ELR (cell line): ENCODE measurements at regions not wholly inside any gene's neighbourhood (a gene's known extent, or its start where the extent isn't known, plus 50 kb on each side); places are given as distances from the start of the nearest gene placed in this dataset.

Experiments used
- DNase-seq: peaks from one replicate; pipeline ENCODE4 v3.0.0-alpha.2; 2015; ENCODE audit warnings: low read depth

DNA sequence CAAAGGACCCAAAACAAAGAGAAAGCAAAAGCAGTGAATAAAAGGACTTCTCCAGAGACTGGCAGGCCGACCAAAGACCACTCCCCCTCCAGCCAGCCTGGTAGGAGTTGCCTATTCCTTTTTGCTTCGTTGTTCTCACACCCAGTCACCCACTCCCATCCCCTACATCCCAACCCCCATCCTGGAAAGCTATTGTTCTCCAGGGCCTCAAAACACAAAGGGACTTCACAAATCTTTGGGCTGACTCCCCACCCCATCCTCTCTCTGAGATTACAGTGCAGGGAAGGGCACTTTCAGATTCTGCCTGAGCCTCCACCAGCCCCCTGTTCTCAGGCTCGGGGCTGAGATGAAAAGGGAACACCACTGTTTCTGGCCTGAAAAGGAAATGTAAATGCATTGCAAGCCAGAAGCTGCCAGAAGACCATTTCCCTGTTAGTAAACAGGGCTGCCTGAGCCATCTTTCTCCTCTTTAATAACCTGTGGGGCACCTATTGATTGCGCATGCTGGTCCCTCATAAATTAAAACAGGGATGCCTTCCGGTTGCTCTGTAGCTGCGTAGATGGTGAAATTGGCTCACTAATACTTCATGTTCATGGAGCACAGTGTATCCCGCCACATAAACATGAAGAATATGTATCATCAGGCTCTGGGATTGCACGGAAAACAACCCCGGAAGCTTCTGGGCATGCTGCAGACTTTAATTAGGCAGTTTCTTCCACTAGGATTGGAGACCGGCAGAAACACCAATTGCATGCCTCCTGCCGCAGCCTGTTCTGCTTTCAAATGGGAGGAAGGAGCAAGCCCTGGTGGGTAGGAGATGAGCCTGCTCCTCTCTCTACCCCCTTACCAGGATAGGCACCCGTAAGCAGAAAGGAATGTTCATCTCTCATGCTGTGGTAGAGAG, 130.3 kb upstream of the FUT8 start:
- peak; percentile 94 for DNase-seq

DNA sequence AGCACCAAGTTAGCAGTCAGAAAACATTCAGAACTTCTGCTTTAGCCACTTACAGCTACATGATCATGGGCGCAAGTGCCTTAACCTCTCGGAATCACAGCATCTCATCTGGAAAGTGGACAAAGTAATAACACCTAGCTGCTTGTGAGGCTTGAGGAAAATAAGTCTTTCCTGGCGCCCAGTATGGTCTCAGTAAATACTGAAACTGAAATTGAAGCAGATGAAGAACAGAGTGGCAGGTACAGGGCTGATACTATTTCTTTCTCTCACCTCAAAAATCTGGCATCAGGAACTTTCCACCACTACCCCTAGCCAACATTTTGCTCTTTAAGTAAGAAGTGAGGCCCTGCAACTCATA, 129.7 kb upstream of the FUT8 start:
- no peak for DNase-seq

DNA sequence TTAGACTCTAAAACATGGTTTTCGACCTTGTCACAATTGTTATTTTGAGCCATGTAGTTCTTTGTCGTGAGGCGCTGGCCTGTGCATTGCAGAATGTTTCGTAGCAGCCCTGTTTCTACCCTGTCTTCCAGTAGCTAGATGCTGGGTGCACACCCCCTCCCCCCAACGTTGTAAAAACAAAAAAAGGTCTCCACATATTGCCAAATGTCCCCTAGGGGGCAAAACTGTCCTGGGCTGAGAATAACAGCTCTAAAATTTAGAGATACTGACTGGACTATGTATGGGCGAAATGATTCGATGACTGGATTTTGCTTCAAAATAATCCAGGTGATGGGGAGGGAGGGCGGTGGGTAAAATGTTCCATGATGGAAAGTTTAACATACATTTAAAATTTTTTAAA, 126.1 kb upstream of the FUT8 start:
- peak; percentile 62 for DNase-seq

GRCh38 chr14:65287264-65288131, 125.0 kb upstream of the FUT8 start:
- DNase-seq: no peak

- peak; percentile 99 for DNase-seq
These were observed 121.7 kb upstream of the FUT8 start for GRCh38 chr14:65290830-65291229.

GRCh38 chr14:65291531-65291930, 121.0 kb upstream of the FUT8 start:
- peak; percentile 10 for DNase-seq

DNA sequence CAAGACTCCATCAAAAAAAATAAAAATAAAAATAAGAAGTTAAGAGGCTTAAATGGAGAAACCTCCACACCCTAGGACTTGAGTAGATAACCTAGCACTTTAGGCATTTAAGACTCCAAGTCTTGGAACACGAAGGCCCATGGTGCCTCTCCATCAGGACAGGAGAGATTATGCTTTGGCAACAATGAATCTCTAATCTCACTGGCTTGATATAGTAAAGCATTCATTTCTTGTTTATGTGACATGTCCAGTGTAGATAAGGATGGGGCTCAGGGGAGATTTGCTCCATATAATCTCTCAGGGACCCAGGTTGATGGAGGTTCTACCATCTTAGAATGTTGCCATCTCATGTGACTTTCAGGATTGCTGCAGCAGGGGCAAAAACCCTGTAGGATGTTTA, 117.7 kb upstream of the FUT8 start:
- no peak for DNase-seq

DNA sequence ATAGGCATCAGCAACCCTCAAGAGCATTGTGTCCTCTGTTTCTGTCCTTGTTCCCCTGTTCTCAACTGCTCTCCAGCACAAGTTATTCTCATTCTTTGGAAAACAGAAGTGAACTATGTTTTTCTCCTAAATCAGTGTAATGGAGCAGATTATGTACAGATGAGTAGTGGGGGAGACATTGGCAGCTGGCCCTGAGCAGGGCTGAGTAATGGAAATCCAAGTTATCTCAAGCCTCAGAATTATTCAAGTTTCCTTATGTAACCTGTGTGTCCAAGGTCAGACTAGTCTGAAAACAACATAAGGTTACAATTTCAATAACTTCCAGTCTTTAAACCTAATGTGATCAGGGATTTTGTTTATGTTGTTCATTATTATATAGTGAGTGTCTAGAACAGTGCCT, 116.1 kb upstream of the FUT8 start:
- no peak for DNase-seq

GRCh38 chr14:65296876-65297275, 115.7 kb upstream of the FUT8 start:
- DNase-seq: no peak

DNA sequence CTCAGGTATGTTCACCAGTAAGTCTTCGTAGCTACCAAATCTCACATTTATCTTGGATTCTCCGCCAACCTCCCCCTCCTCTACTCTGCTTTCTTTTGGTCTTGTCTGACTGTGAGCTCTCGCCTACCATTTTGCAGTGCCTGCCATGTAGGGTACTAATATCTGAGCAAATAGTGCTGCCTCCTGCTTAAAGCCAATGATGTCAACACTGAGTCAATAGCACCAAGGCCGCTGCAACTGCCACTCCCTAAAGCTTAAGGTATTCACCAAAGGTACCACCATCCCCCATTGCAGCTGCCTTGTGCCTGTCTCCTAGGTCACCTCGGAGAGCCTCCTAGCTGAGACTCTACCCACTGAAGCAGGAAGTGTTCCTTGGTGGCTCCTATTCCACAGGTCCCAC, 114.8 kb upstream of the FUT8 start:
- DNase-seq: no peak

DNA sequence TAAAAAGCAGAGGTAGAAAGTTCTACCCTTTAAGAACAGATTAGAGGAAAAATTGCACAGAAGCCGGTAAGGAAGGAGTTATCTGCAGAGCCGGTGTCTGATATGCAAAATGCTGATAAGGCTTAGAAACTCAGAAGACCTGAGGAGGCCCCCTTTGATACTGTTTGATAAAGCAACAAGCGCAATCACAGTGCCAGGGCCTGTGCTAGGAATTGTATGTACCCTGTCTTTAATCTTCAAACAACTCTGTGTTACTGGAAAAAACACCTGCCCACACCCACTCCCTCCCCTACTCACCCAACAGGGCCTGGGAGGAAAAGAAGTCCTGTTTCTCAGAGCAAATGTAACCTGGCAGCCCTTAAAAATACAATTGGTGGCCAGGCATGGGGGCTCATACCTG, 112.7 kb upstream of the FUT8 start:
- no peak for DNase-seq

DNA sequence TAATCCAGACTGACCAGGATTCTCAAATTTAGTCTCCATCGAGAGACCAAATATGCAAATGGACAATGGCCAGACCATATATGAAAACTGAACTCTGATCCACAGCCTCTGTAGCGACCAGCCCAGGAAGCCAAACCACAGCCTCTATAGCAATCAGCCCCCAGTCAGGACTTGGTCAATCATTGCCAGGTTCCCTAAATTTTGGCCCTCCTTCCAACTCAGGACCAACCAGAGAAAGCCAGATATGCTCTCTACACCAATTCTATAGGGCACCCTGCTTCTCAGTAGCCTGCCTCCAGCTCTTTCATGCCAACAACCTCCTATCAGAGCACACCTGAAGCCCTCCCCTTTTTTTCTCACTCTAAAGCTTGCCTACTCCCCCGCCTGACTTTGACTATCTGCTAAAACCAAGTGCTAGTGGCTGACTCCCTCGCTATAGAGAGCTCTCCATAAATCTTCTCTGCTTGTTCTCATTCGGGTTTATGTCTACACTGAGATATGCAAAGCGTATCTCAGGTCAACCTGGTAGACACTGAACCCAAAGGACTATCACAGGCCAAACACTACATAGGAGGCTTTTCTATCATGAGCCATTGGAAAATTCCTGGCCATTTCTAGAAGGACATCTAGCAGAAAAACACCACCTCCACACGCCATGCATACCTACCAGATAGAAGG, 110.5 kb upstream of the FUT8 start:
- DNase-seq: no peak

DNA sequence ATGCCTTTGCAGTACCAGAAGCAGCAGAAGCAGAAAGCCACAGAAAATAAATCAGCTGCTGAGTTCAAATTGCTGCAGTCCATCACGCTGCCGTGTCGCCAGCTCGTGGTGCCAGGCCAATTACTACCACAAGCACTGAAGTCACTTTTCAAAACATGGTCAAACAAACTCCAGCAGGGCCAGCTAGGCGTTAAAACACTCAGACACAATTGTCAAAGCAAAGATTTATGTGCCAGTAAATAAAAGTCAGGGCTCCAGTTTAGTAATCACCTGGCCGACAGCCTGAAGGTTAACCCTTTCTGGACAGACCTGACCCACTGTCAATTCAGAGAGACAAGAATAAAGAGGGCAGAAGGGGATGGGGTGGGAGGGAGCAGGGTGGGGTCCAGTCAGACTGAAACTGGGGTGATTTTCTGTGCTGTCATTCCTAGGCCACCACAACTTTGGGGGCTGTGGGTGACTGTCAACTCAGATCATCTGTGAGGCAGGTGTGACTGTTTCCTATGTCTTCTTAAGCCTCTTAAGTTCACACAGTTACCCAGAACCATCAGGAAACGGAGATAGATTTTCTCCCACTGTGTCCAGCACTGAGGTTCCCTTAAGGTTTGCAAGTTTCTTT, 109.8 kb upstream of the FUT8 start:
- DNase-seq: no peak

DNA sequence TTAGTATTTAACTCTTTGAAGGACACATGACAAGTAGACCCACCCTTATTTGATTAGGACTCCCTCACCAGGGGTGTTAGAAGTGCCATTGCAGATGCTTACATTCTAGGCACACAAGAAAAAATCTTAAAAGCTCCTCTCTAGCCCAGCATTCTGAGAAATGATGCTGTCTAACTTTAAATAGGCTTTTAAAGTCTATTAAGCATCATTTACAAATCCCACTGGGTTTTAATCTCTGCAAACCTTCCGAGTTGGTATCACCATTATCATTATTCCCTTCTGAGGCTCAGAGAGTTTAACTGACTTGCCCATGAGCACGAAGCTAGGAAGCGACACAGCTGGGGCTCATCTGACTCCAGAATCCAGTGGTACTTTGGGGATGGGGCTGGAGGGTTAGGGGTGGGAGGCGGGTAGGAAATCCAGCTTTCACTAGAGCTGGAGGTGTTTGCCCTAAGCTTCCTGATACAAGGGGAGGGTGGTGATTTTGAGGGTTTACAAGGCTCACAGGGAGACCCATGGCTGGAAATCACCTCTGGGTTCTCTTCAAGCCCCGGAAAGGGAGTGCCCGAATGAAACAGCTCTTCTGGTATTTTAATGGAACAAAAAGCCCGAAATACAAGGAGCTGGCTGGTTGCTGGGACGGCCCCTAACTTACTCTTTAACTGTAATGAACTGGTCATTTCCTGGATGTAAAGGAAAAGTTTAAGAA, 109.2 kb upstream of the FUT8 start:
- DNase-seq: peak; percentile 53

- DNase-seq: no peak
These were observed 108.7 kb upstream of the FUT8 start for GRCh38 chr14:65303899-65304222.

DNA sequence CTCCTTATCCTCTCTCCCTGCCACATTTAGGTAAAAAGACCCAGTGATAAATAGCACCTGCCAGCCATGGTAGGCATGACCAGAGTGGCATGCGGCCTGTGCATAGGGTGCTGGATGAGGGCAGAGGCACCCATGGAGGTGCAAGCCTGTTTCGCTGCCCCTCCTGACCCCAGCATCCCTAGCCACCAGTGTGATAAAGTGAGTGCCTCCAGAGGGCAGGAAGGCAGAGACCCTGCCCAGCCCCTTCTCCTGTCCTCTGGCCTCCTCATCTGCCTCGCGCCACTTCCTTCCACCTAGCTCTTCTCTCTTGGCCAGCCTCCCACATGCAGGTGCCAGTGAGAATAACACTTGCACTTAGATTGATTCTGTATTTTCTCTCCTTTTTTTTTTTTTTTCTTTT, 108.3 kb upstream of the FUT8 start:
- no peak for DNase-seq

DNA sequence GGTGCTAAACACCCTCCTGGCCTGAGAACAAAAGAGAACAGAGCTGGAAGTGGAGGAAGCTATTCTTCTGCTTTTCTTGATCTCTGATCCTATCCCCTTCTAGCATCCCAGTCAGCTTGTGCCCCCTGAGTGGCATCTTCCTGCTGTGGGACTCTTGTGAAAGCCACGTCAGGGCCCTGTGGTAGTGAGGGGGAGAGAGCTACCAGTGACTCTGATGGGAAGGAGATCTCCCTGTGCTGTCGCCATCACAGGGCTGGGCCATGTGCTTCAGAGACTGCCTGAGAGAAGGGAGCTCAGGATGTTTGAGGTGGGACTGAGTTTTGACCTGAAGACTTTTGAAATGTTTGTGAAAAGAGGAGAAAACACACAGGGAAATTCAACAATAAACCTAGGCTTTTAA, 107.6 kb upstream of the FUT8 start:
- DNase-seq: no peak

DNA sequence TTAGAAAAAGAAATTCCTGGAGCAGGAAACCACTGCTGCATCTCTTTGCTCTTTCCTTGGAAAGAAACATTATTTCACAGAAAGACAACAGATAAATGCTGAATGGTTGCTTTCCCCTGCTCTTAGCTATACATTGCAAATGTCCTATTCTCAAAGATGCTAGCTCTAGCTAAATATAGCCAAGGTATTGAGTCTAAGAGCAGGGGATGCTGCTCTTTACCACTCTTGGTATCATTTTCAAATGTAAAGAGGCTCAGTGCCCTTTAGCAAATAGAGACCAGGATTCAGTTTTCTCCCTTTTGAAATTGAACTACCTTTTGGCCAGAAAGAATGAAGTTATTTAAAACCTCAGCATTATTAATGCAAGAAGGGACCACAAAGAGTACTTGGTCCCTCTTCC, 104.0 kb upstream of the FUT8 start:
- DNase-seq: no peak

- DNase-seq: no peak
These were observed 102.0 kb upstream of the FUT8 start for GRCh38 chr14:65310568-65310967.

DNA sequence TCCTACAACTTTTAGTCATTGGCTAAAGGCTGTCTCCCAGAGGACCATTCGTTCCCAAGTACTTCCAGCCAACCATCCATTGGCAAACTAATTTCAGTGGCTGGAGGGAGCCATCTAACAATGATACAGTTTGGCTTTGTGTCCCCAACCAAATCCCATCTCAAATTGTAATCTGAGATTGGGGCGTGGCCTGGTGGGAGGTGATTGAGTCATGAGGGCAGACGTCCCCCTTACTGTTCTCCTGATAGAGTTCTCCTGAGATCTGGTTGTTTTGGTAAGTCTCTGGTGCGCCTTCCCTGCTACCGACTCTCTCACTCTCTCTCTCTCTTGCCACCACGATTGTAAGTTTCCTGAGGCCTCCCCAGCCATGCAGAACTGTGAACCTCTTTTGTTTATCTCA, 99.7 kb upstream of the FUT8 start:
- DNase-seq: no peak

DNA sequence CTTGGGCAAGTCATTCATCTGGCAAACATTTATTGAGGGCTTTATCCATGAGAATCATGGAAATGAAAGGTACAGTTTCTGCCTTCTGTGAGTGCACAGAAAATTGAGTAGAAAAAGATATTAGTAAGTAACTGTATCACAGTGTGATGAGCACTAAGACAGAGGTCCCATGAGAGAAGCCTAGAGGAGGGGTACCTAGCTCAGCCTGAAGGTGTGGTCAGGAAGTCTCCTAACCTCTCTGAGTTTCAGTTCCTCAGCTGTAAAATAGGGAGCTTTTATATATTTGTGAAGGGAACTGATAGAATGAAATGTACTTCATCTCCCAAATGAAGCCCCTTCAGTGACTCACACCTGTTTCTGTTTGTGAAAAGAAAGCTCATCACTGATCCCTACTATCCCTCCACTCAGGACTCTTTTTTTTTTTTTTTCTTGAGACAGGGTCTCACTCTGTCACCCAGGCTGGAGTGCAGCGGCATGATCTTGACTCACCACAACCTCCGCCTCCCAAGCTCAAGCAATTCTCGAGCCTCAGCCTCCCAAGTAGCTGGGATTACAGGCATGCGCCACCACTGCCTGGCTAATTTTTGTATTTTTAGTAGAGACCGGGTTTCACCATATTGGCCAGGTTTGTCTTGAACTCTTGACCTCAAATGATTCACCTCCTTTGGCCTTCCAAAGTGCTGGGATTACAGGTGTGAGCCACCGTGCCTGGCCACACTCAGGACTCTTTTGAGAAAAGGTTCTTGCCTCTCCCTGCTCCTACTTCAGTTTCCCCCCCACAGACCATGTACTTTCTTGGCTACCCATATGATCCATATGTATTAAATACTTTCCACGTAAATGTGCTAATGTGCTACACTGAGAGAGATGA, 93.7 kb upstream of the FUT8 start:
- DNase-seq: no peak
